Transverse colon (tissue), 4 donors: ENCODE measurements at regions not wholly inside any gene's neighbourhood (a gene's known extent, or its start where the extent isn't known, plus 50 kb on each side); places are given as distances from the start of the nearest gene placed in this dataset.

Experiments
- DNase-seq: peaks from one replicate; pipeline ENCODE4 v3.0.0-alpha.2; 2019
- H3K27ac ChIP-seq, 4 donors: fragments of 200-600 bp; sonication (generic); 2 replicates each; pipeline ENCODE4 v1.5.1; 2016 to 2018; ENCODE audit warnings: inconsistent platforms in 4 of 4
- H3K27me3 ChIP-seq: fragments of 200-600 bp; sonication (generic); 2 replicates; pipeline ENCODE4 v1.5.1; 2017; ENCODE audit warnings: inconsistent platforms
- H3K36me3 ChIP-seq, 4 donors: fragments of 200-600 bp; sonication (generic); 2 replicates each; pipeline ENCODE4 v1.5.1; 2017 to 2019; ENCODE audit warnings: inconsistent platforms in 4 of 4
- H3K4me1 ChIP-seq, 4 donors: fragments of 200-600 bp; sonication (generic); 2 replicates each; pipeline ENCODE4 v1.5.1; 2017 to 2020; ENCODE audit warnings: inconsistent platforms in 4 of 4
- H3K4me3 ChIP-seq, 4 donors: fragments of 200-600 bp; sonication (generic); 1 replicate in 1 of 4; 2 replicates in 3 of 4; pipeline versions ENCODE4 v1.5.1 to v1.6.1; 2017 to 2019; ENCODE audit warnings: inconsistent platforms in 4 of 4
- H3K9me3 ChIP-seq, 2 donors: fragments of 200-600 bp; sonication (generic); 2 replicates each; pipeline ENCODE4 v1.5.1; 2017 to 2019; ENCODE audit warnings: inconsistent platforms in 2 of 2
- CTCF ChIP-seq, 5 experiments: fragments of 200-600 bp in 3 of 5; fragments of 450-650 bp in 2 of 5; sonication (generic) in 3 of 5; IDR thresholded peaks; 1 replicate in 2 of 5; 2 replicates in 3 of 5; pipeline ENCODE4 v1.5.1; 2016 to 2017; ENCODE audit warnings: antibody characterized with exemption in 5 of 5, inconsistent platforms in 3 of 5, mild to moderate bottlenecking in 2 of 5, moderate library complexity in 1 of 5
- EP300 ChIP-seq: sonication (generic); formaldehyde crosslinking; IDR thresholded peaks from one replicate; pipeline ENCODE4 v1.6.1; 2017; ENCODE audit warnings: antibody characterized with exemption, low read depth
- POLR2A ChIP-seq: fragments of 450-650 bp; IDR thresholded peaks from one replicate; pipeline ENCODE4 v1.6.1; 2016; ENCODE audit warnings: antibody characterized with exemption, mild to moderate bottlenecking, moderate library complexity
- POLR2AphosphoS5 ChIP-seq, 3 donors: sonication (generic); formaldehyde crosslinking; IDR thresholded peaks; one replicate each; pipeline ENCODE4 v1.6.1; 2016; ENCODE audit warnings: antibody characterized with exemption in 3 of 3
- WGBS, 2 donors: methylation state at CpG; one replicate each; pipeline ENCODE4 v1.1.5; 2018; ENCODE audit warnings: low coverage in 1 of 2; 5-methylcytosine and 5-hydroxymethylcytosine counted together
- in situ Hi-C, 4 donors: fragments of 200-750 bp; cut with MboI; loops; one replicate each; pipeline versions ENCODE4 v1.15.0 to v1.15.1; 2017; ENCODE audit warnings: low sequenced_read_pairs in 3 of 4, low pct_ligation_motif_present in 1 of 4, low pct_unique_long_range_greater_than_20kb in 1 of 4
- intact Hi-C: fragments of 100-400 bp; cut with DNase I; formaldehyde crosslinking; loops from one replicate; pipeline ENCODE4 v1.15.1; 2023; ENCODE audit warnings: low total_unique reads

GRCh38 chr18:70973626-70974025, 684.8 kb downstream of the SOCS6 start:
- no peak for DNase-seq
- intact Hi-C loops (no loop called here), in situ Hi-C loops (no loop called here)
- Histone ChIP-seq H3K27me3 (no peaks in the 10 kb centered on the region), H3K4me3 (no peak overlapping the region), H3K36me3 (no peaks in the 10 kb centered on the region), H3K4me1 (no peaks in the 10 kb centered on the region), H3K9me3 (no peaks in the 10 kb centered on the region), H3K27ac (no peak overlapping the region)
- TF ChIP-seq POLR2A (no peak), CTCF (IDR thresholded peaks at IDR 0.05) (no peak), POLR2AphosphoS5 (IDR thresholded peaks at IDR 0.05) (no peak), EP300 (no peak)
- WGBS, 2 donors: 70 to 72% methylated on average over 5 of the region's 5 CpGs

GRCh38 chr18:70966419-70966818, 677.6 kb downstream of the SOCS6 start:
- DNase-seq: no peak
- no peak overlapping the region for H3K4me3 ChIP-seq
- H3K27me3 ChIP-seq: no peaks in the 10 kb centered on the region
- no peaks in the 10 kb centered on the region for H3K36me3 ChIP-seq
- no peaks in the 10 kb centered on the region for H3K4me1 ChIP-seq
- no peak overlapping the region for H3K27ac ChIP-seq
- intact Hi-C loops (loop anchor here (10.0 kb wide), 1 partner anchor 58 kb away; no protein-coding TSS in a partner anchor), in situ Hi-C loops (no loop called here)
- TF ChIP-seq POLR2A (no peak), POLR2AphosphoS5 (IDR thresholded peaks at IDR 0.05) (no peak), EP300 (no peak), CTCF (IDR thresholded peaks at IDR 0.05) (no peak)
- 69 to 75% methylated on average over 3 of the region's 3 CpGs for WGBS, 2 donors
- H3K9me3 ChIP-seq: no peaks in the 10 kb centered on the region

GRCh38 chr18:70961939-70962338, 673.1 kb downstream of the SOCS6 start:
- H3K4me1 ChIP-seq: no peaks in the 10 kb centered on the region
- in situ Hi-C loops: no loop called here
- intact Hi-C loops: loop anchor here (10.0 kb wide), 1 partner anchor 63 kb away; no protein-coding TSS in a partner anchor
- no peak for DNase-seq
- H3K4me3 ChIP-seq: no peak overlapping the region
- H3K27me3 ChIP-seq: no peaks in the 10 kb centered on the region
- 77 to 82% methylated on average over 3 of the region's 3 CpGs for WGBS, 2 donors
- H3K9me3 ChIP-seq: no peaks in the 10 kb centered on the region
- TF ChIP-seq EP300: no peak
- TF ChIP-seq POLR2A: no peak
- no peak for TF ChIP-seq CTCF (IDR thresholded peaks at IDR 0.05)
- no peak for TF ChIP-seq POLR2AphosphoS5 (IDR thresholded peaks at IDR 0.05)
- H3K27ac ChIP-seq: no peak overlapping the region
- H3K36me3 ChIP-seq: no peaks in the 10 kb centered on the region

- H3K9me3 ChIP-seq: no peaks in the 10 kb centered on the region
- in situ Hi-C loops (no loop called here), intact Hi-C loops (no loop called here)
- H3K4me3 ChIP-seq: no peak overlapping the region
- DNase-seq: no peak
- H3K27ac ChIP-seq: no peak overlapping the region
- no peaks in the 10 kb centered on the region for H3K36me3 ChIP-seq
- no peak for TF ChIP-seq EP300
- TF ChIP-seq POLR2A: no peak
- TF ChIP-seq CTCF (IDR thresholded peaks at IDR 0.05): no peak
- TF ChIP-seq POLR2AphosphoS5 (IDR thresholded peaks at IDR 0.05): no peak
- H3K27me3 ChIP-seq: no peaks in the 10 kb centered on the region
- WGBS, 2 donors: 82% methylated on average over 6 of the region's 6 CpGs; no CpG with 5 or more reads in 1 of the 2 donors
- no peaks in the 10 kb centered on the region for H3K4me1 ChIP-seq
These were observed 667.7 kb downstream of the SOCS6 start for GRCh38 chr18:70956554-70956953.
